RWPE2 (cell line): ENCODE measurements at regions not wholly inside any gene's neighbourhood (a gene's known extent, or its start where the extent isn't known, plus 50 kb on each side); places are given as distances from the start of the nearest gene placed in this dataset.
A peak's percentile ranks its signal among the peaks of the same experiment; 100 is the strongest.

Source experiments
- ATAC-seq: fragments of 200-7000 bp; cut with Tn5 transposase; 3 replicates; pipeline ENCODE4 v1.9.1; 2021; ENCODE audit warnings: low read depth
- DNase-seq: peaks from one replicate; pipeline ENCODE4 v3.0.0-alpha.2; 2020; ENCODE audit warnings: low spot score
- H3K27ac ChIP-seq: fragments of 450-650 bp; 2 replicates; pipeline ENCODE4 v1.5.1; 2017; ENCODE audit warnings: mild to moderate bottlenecking; ENCODE audit not compliant: poor library complexity, severe bottlenecking
- H3K27me3 ChIP-seq: fragments of 250-450 bp; sonication (Bioruptor Pico); 2 replicates; pipeline ENCODE4 v1.5.1; 2021; ENCODE audit warnings: mild to moderate bottlenecking, moderate library complexity; ENCODE audit not compliant: insufficient read depth, poor library complexity, severe bottlenecking
- H3K36me3 ChIP-seq: fragments of 250-450 bp; sonication (Bioruptor Pico); 2 replicates; pipeline ENCODE4 v1.5.1; 2020; ENCODE audit warnings: low read depth, mild to moderate bottlenecking, moderate library complexity
- H3K4me1 ChIP-seq: fragments of 250-450 bp; sonication (Bioruptor Pico); 2 replicates; pipeline ENCODE4 v1.5.1; 2021; ENCODE audit warnings: mild to moderate bottlenecking, moderate library complexity; ENCODE audit not compliant: insufficient read depth, poor library complexity, severe bottlenecking
- H3K4me3 ChIP-seq: fragments of 250-450 bp; sonication (Bioruptor Pico); 2 replicates; pipeline ENCODE4 v1.5.1; 2021; ENCODE audit warnings: mild to moderate bottlenecking, moderate library complexity; ENCODE audit not compliant: severe bottlenecking
- H3K9me3 ChIP-seq: fragments of 250-450 bp; sonication (Bioruptor Pico); 2 replicates; pipeline ENCODE4 v1.5.1; 2021; ENCODE audit warnings: mild to moderate bottlenecking, moderate library complexity; ENCODE audit not compliant: severe bottlenecking
- CTCF ChIP-seq: fragments of 450-650 bp; IDR thresholded peaks from one replicate; pipeline ENCODE4 v1.5.1; 2017; ENCODE audit warnings: mild to moderate bottlenecking, moderate library complexity; ENCODE audit not compliant: poor library complexity, severe bottlenecking

DNA sequence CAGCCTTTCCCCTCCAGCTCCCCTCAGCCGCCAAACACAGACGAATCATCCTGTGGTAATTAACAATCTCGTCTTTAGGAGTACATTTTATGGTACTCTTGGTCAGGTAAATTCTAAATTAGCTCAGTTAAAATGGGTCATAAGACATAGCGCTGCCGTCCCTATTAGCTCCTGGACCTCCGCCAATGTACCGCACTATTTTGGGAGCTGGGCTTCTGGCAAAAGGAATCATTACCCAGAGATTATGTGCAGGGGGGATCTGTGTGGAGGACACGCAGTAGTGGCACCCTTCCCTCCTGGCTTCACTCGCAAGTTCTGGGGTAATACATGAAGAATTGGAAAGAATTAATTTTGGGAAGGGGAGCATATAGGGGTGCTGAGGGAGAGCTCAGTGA, 68.6 kb upstream of the ONECUT1 start:
- no peaks in the 10 kb centered on the region for H3K9me3 ChIP-seq
- ATAC-seq (no peak), DNase-seq (no peak)
- no peaks in the 10 kb centered on the region for H3K36me3 ChIP-seq
- peaks cover 8% of the 10 kb centered on the region for H3K4me1 ChIP-seq
- no peak for TF ChIP-seq CTCF
- H3K4me3 ChIP-seq, result no peak overlapping the region
- H3K27ac ChIP-seq, result no peak overlapping the region
- peaks cover 36% of the 10 kb centered on the region for H3K27me3 ChIP-seq

GRCh38 chr15:52857937-52858781, 68.0 kb upstream of the ONECUT1 start:
- Histone ChIP-seq H3K27me3 (peaks cover 36% of the 10 kb centered on the region), H3K36me3 (no peaks in the 10 kb centered on the region), H3K9me3 (no peaks in the 10 kb centered on the region), H3K4me1 (peaks cover 8% of the 10 kb centered on the region), H3K27ac (no peak overlapping the region), H3K4me3 (no peak overlapping the region)
- ATAC-seq (peak; percentile 75), DNase-seq (no peak)
- no peak for TF ChIP-seq CTCF

DNA sequence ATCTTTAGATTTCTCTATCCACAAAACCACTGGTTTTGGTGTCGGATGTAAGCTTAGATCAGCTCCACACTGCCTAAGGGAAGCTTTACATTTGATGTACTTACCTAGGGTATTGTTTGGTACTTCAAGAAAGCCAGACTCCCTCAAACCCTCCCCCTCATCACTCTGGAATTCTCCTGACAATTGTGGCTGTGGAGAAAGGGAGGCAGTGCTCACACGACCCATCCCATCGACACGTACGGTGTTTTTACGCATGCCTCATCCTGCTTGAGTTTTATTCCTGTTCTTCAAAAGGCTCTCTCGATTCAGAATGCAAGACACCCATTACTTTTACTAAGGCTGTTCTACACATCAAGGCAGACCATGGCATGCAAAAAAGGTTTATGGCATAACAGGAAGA, 67.3 kb upstream of the ONECUT1 start:
- H3K4me1 ChIP-seq, result peaks cover 8% of the 10 kb centered on the region
- TF ChIP-seq CTCF, result no peak
- DNase-seq (no peak), ATAC-seq (no peak)
- no peak overlapping the region for H3K4me3 ChIP-seq
- no peaks in the 10 kb centered on the region for H3K9me3 ChIP-seq
- H3K36me3 ChIP-seq, result no peaks in the 10 kb centered on the region
- H3K27me3 ChIP-seq, result peaks cover 31% of the 10 kb centered on the region
- H3K27ac ChIP-seq, result no peak overlapping the region

DNA sequence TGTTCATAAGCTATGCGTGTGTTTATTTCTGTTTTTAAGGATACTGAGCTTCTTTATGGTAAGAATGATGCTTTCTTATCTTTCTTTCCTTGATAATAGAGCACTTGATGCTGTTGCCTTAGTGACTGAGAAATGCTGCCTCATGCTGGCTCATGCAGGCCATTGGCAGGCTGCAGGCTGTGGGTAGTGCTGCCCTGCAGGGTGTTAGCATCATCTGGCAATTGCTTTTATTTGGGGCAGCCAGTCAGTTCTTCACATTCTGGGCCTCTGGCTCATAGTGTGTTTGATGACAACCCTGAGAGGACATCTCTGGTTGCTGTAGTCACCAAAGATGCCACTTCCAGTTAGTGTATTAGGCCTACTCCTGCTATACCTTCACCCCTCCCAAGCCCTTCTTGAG, 66.2 kb upstream of the ONECUT1 start:
- Histone ChIP-seq H3K27me3 (peaks cover 28% of the 10 kb centered on the region), H3K36me3 (no peaks in the 10 kb centered on the region), H3K4me3 (no peak overlapping the region), H3K27ac (no peak overlapping the region), H3K4me1 (peaks cover 8% of the 10 kb centered on the region), H3K9me3 (no peaks in the 10 kb centered on the region)
- TF ChIP-seq CTCF, result no peak
- DNase-seq, result no peak
- no peak for ATAC-seq

DNA sequence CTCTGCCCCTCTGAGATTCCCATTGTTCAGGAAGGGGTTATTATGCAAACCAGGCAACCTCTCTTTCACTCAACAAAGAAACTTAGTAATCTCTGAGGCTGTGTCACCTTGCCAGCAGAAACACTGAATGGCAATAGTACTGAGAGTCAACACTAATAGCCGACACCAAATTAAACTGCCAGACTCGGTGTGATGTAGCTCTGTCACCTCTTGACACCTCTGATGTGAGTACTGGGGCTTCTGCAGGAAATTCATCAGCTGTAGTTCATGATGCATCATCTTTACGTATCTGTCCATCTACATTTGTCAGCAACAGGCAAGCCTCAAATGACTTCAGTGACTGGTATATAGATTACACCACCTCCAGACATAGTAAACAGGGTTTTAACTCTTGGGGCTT, 65.0 kb upstream of the ONECUT1 start:
- no peaks in the 10 kb centered on the region for H3K9me3 ChIP-seq
- H3K27ac ChIP-seq, result no peak overlapping the region
- DNase-seq (no peak), ATAC-seq (no peak)
- no peaks in the 10 kb centered on the region for H3K36me3 ChIP-seq
- TF ChIP-seq CTCF, result no peak
- H3K4me3 ChIP-seq, result no peak overlapping the region
- H3K27me3 ChIP-seq, result peaks cover 21% of the 10 kb centered on the region
- peaks cover 8% of the 10 kb centered on the region for H3K4me1 ChIP-seq
